ENCODE measurements at regions not wholly inside any gene's neighbourhood (a gene's known extent, or its start where the extent isn't known, plus 50 kb on each side); places are given as distances from the start of the nearest gene placed in this dataset.
"Not testable (repeated sequence)": the region's sequence is repeated elsewhere in the genome, so short reads cannot be mapped to it uniquely, and the experiment has no call there.

- no peaks in the 10 kb centered on the region for H3K27me3 ChIP-seq
- H3K4me3 ChIP-seq: no peak overlapping the region
- no peak for DNase-seq
Observed at GRCh38 chr12:73083736-73084135, 811.6 kb downstream of the TRHDE start.

GRCh38 chr12:73106296-73106695 is 834.1 kb downstream of the TRHDE start:
- no peak overlapping the region for H3K4me3 ChIP-seq
- no peaks in the 10 kb centered on the region for H3K36me3 ChIP-seq
- no peak for DNase-seq
- no peaks in the 10 kb centered on the region for H3K27me3 ChIP-seq
- no peaks in the 10 kb centered on the region for H3K9me3 ChIP-seq

More at GRCh38 chr12:73083736-73084135, 811.6 kb downstream of the TRHDE start:
- Histone ChIP-seq H3K36me3 (no peaks in the 10 kb centered on the region), H3K9me3 (no peaks in the 10 kb centered on the region)

GRCh38 chr12:73106896-73107295 is 834.7 kb downstream of the TRHDE start:
- DNase-seq: no peak
- H3K27me3 ChIP-seq: no peaks in the 10 kb centered on the region
- H3K9me3 ChIP-seq: no peaks in the 10 kb centered on the region
- no peak overlapping the region for H3K4me3 ChIP-seq
- H3K36me3 ChIP-seq: no peaks in the 10 kb centered on the region

GRCh38 chr12:73110816-73111215 is 838.6 kb downstream of the TRHDE start:
- no peak overlapping the region for H3K4me3 ChIP-seq
- no peaks in the 10 kb centered on the region for H3K9me3 ChIP-seq
- DNase-seq: no peak
- H3K36me3 ChIP-seq: no peaks in the 10 kb centered on the region
- no peaks in the 10 kb centered on the region for H3K27me3 ChIP-seq

- Histone ChIP-seq H3K27me3 (no peaks in the 10 kb centered on the region), H3K36me3 (no peaks in the 10 kb centered on the region), H3K4me3 (no peak overlapping the region), H3K9me3 (no peaks in the 10 kb centered on the region)
- DNase-seq: no peak
Observed at GRCh38 chr12:73112035-73112816, 840.1 kb downstream of the TRHDE start.

GRCh38 chr12:73124480-73124879 is 852.3 kb downstream of the TRHDE start:
- Histone ChIP-seq H3K9me3 (no peaks in the 10 kb centered on the region), H3K36me3 (no peaks in the 10 kb centered on the region), H3K27me3 (no peaks in the 10 kb centered on the region), H3K4me3 (no peak overlapping the region)
- no peak for DNase-seq

GRCh38 chr12:73125148-73125547 is 853.0 kb downstream of the TRHDE start:
- H3K36me3 ChIP-seq: no peaks in the 10 kb centered on the region
- H3K27me3 ChIP-seq: no peaks in the 10 kb centered on the region
- no peak for DNase-seq
- no peak overlapping the region for H3K4me3 ChIP-seq
- H3K9me3 ChIP-seq: no peaks in the 10 kb centered on the region

GRCh38 chr12:73136386-73136785 is 864.2 kb downstream of the TRHDE start:
- DNase-seq: no peak
- Histone ChIP-seq H3K36me3 (no peaks in the 10 kb centered on the region), H3K9me3 (no peaks in the 10 kb centered on the region), H3K4me3 (no peak overlapping the region), H3K27me3 (no peaks in the 10 kb centered on the region)

GRCh38 chr12:73139642-73140041 is 867.5 kb downstream of the TRHDE start:
- not testable (repeated sequence) for DNase-seq, H3K27me3 ChIP-seq, H3K36me3 ChIP-seq, H3K4me3 ChIP-seq, H3K9me3 ChIP-seq

- Histone ChIP-seq H3K4me3 (no peak overlapping the region), H3K27me3 (no peaks in the 10 kb centered on the region), H3K9me3 (no peaks in the 10 kb centered on the region; the same call in 1 of the 2 replicates), H3K36me3 (no peaks in the 10 kb centered on the region)
- no peak for DNase-seq
Observed at GRCh38 chr12:73158341-73158740, 886.2 kb downstream of the TRHDE start.

GRCh38 chr12:73159954-73160353 is 887.8 kb downstream of the TRHDE start:
- H3K9me3 ChIP-seq: no peaks in the 10 kb centered on the region
- H3K4me3 ChIP-seq: no peak overlapping the region
- no peak for DNase-seq
- no peaks in the 10 kb centered on the region for H3K27me3 ChIP-seq
- no peaks in the 10 kb centered on the region for H3K36me3 ChIP-seq

GRCh38 chr12:73161970-73162369 is 889.8 kb downstream of the TRHDE start:
- DNase-seq: no peak
- no peaks in the 10 kb centered on the region for H3K27me3 ChIP-seq
- H3K9me3 ChIP-seq: no peaks in the 10 kb centered on the region
- H3K4me3 ChIP-seq: no peak overlapping the region
- no peaks in the 10 kb centered on the region for H3K36me3 ChIP-seq

GRCh38 chr12:73180734-73181133 is 908.6 kb downstream of the TRHDE start:
- Histone ChIP-seq H3K27me3 (no peaks in the 10 kb centered on the region), H3K9me3 (peaks cover 9% of the 10 kb centered on the region), H3K4me3 (no peak overlapping the region), H3K36me3 (no peaks in the 10 kb centered on the region)
- DNase-seq: no peak

- no peaks in the 10 kb centered on the region for H3K27me3 ChIP-seq
- no peaks in the 10 kb centered on the region for H3K36me3 ChIP-seq
- H3K9me3 ChIP-seq: peaks cover 9% of the 10 kb centered on the region
- DNase-seq: no peak
- no peak overlapping the region for H3K4me3 ChIP-seq
Observed at GRCh38 chr12:73181244-73181643, 909.1 kb downstream of the TRHDE start.

- no peak overlapping the region for H3K4me3 ChIP-seq
- H3K27me3 ChIP-seq: no peaks in the 10 kb centered on the region
- no peak for DNase-seq
Observed at GRCh38 chr12:73185403-73185802, 913.2 kb downstream of the TRHDE start.

GRCh38 chr12:73186272-73186671 is 914.1 kb downstream of the TRHDE start:
- DNase-seq: no peak
- H3K9me3 ChIP-seq: peaks cover 9% of the 10 kb centered on the region
- no peaks in the 10 kb centered on the region for H3K27me3 ChIP-seq
- no peaks in the 10 kb centered on the region for H3K36me3 ChIP-seq
- no peak overlapping the region for H3K4me3 ChIP-seq

More at GRCh38 chr12:73185403-73185802, 913.2 kb downstream of the TRHDE start:
- H3K9me3 ChIP-seq: peaks cover 9% of the 10 kb centered on the region
- no peaks in the 10 kb centered on the region for H3K36me3 ChIP-seq

GRCh38 chr12:73187765-73188164 is 915.6 kb downstream of the TRHDE start:
- no peak overlapping the region for H3K4me3 ChIP-seq
- DNase-seq: no peak
- no peaks in the 10 kb centered on the region for H3K27me3 ChIP-seq
- peaks cover 9% of the 10 kb centered on the region for H3K9me3 ChIP-seq
- no peaks in the 10 kb centered on the region for H3K36me3 ChIP-seq

- no peak for DNase-seq
- Histone ChIP-seq H3K27me3 (no peaks in the 10 kb centered on the region), H3K9me3 (no peaks in the 10 kb centered on the region; the same call in 1 of the 2 replicates), H3K4me3 (no peak overlapping the region), H3K36me3 (no peaks in the 10 kb centered on the region)
Observed at GRCh38 chr12:73210548-73211204, 938.5 kb downstream of the TRHDE start.
